ENCODE measurements at regions not wholly inside any gene's neighbourhood (a gene's known extent, or its start where the extent isn't known, plus 50 kb on each side); places are given as distances from the start of the nearest gene placed in this dataset.

DNA sequence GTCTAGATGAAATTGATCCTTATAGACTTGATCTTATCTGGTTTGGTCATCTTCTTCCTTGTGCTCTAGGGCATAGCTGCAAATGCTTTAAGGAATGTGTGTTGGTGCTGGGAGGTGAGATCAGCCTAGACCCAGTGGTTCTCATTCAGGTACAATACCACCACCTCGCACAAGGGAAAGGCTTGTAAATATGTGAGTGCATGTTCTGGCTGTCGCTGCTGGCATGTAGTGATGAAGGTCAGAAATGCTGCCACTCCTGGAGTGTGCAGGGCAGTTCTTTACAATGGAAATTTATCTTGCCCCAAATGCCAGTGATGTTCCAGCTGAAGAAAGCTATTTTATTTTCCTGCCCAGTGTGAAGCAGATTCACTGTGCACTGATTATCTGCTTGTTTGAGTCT, 900.9 kb downstream of the QKI start:
- TF ChIP-seq, protein P1, sequence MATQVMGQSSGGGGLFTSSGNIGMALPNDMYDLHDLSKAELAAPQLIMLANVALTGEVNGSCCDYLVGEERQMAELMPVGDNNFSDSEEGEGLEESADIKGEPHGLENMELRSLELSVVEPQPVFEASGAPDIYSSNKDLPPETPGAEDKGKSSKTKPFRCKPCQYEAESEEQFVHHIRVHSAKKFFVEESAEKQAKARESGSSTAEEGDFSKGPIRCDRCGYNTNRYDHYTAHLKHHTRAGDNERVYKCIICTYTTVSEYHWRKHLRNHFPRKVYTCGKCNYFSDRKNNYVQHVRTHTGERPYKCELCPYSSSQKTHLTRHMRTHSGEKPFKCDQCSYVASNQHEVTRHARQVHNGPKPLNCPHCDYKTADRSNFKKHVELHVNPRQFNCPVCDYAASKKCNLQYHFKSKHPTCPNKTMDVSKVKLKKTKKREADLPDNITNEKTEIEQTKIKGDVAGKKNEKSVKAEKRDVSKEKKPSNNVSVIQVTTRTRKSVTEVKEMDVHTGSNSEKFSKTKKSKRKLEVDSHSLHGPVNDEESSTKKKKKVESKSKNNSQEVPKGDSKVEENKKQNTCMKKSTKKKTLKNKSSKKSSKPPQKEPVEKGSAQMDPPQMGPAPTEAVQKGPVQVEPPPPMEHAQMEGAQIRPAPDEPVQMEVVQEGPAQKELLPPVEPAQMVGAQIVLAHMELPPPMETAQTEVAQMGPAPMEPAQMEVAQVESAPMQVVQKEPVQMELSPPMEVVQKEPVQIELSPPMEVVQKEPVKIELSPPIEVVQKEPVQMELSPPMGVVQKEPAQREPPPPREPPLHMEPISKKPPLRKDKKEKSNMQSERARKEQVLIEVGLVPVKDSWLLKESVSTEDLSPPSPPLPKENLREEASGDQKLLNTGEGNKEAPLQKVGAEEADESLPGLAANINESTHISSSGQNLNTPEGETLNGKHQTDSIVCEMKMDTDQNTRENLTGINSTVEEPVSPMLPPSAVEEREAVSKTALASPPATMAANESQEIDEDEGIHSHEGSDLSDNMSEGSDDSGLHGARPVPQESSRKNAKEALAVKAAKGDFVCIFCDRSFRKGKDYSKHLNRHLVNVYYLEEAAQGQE (IDR thresholded peaks at IDR 0.05; ENCODE audit: insufficient read depth in 1 of 2, low read depth in 2 of 2, low read length in 2 of 2), result no peak
- no peak for TF ChIP-seq TAF1 (IDR thresholded peaks at IDR 0.05; ENCODE audit: borderline replicate concordance, insufficient read depth, low read length)
